Calu3 (cell line): ENCODE measurements at regions not wholly inside any gene's neighbourhood (a gene's known extent, or its start where the extent isn't known, plus 50 kb on each side); places are given as distances from the start of the nearest gene placed in this dataset.

Experiments used
- BruUV-seq: library from RNA; stranded (reverse); fragments of 400-500 nt; replicated peaks from 2 replicates; lab custom pipeline; 2021; lab: Mats Ljungman, UMichigan
- CTCF ChIA-PET: fragments of 300-600 bp; sonication (Branson Sonifier 250); formaldehyde crosslinking; loops from one replicate; lab custom pipeline; 2022; ENCODE audit warnings: antibody characterized with exemption; lab: Charles Lee
- DNase-seq: peaks from one replicate; pipeline ENCODE4 v3.0.0; 2022
- H3K27ac Mint-ChIP-seq: one replicate; pipeline ENCODE4 v1.8.0; 2022; ENCODE audit warnings: mixed read lengths; ENCODE audit not compliant: unreplicated experiment
- H3K27me3 Mint-ChIP-seq: one replicate; pipeline ENCODE4 v1.8.0; 2022; ENCODE audit warnings: mixed read lengths; ENCODE audit not compliant: unreplicated experiment
- H3K36me3 Mint-ChIP-seq: one replicate; pipeline ENCODE4 v1.8.0; 2022; ENCODE audit warnings: mild to moderate bottlenecking, moderate library complexity, mixed read lengths; ENCODE audit not compliant: insufficient read depth, unreplicated experiment
- H3K4me1 Mint-ChIP-seq: one replicate; pipeline ENCODE4 v1.8.0; 2022; ENCODE audit warnings: mild to moderate bottlenecking, low read depth, mixed read lengths; ENCODE audit not compliant: unreplicated experiment
- H3K4me3 Mint-ChIP-seq: one replicate; pipeline ENCODE4 v1.8.0; 2022; ENCODE audit warnings: mild to moderate bottlenecking, low read depth, moderate library complexity, mixed read lengths; ENCODE audit not compliant: unreplicated experiment
- H3K9me3 Mint-ChIP-seq: one replicate; pipeline ENCODE4 v1.8.0; 2022; ENCODE audit warnings: low read depth, mixed read lengths; ENCODE audit not compliant: unreplicated experiment
- intact Hi-C: fragments of 100-400 bp; cut with micrococcal nuclease; formaldehyde crosslinking; loops from one replicate; pipeline ENCODE4 v1.10.0; 2022; ENCODE audit not compliant: unreplicated experiment
- TF ChIP-seq, protein P1 (sequence below): fragments of 200-600 bp; IDR thresholded peaks from one replicate; pipeline ENCODE4 v1.8.0; 2022; ENCODE audit warnings: antibody characterized with exemption; ENCODE audit not compliant: unreplicated experiment

DNA sequence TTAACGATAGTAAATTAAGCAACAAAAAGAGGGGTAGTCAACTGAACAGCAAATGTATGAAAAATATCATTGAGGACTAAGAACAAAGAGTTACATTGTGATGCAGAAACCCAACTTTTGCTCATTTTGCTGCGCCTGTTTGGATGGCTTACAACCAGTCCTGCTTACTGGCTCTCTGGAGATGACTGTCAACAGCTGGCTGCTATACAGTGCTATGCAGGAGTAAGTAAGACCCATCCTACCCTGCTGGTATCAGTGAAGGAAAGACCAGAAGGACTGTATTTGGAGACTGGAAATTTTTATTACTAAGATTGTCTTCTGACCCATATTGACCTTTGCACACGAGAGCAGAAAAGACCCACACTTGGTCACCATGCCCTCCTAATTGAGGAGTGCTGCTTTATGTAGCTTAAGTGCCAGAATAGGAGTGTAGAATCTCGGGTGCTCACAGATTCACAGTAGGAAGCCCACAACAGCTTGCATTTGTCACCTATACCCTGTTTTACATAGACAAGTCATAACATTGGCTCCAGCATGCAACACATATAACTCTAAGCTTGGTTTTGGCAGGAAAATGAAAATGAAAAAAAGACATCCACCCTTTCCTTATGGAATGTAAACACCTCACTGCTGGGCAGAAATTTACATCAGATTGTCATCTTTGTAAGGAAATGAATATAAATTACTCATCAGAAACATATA is 1915.0 kb upstream of the CELF4 start:
- no peaks in the 10 kb centered on the region for H3K36me3 Mint-ChIP-seq
- no peaks in the 10 kb centered on the region for H3K4me1 Mint-ChIP-seq
- no peak overlapping the region for H3K27ac Mint-ChIP-seq
- TF ChIP-seq, protein P1, sequence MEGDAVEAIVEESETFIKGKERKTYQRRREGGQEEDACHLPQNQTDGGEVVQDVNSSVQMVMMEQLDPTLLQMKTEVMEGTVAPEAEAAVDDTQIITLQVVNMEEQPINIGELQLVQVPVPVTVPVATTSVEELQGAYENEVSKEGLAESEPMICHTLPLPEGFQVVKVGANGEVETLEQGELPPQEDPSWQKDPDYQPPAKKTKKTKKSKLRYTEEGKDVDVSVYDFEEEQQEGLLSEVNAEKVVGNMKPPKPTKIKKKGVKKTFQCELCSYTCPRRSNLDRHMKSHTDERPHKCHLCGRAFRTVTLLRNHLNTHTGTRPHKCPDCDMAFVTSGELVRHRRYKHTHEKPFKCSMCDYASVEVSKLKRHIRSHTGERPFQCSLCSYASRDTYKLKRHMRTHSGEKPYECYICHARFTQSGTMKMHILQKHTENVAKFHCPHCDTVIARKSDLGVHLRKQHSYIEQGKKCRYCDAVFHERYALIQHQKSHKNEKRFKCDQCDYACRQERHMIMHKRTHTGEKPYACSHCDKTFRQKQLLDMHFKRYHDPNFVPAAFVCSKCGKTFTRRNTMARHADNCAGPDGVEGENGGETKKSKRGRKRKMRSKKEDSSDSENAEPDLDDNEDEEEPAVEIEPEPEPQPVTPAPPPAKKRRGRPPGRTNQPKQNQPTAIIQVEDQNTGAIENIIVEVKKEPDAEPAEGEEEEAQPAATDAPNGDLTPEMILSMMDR, result no peak
- intact Hi-C loops, result no loop called here
- H3K4me3 Mint-ChIP-seq, result no peak overlapping the region
- no peak for DNase-seq
- CTCF ChIA-PET, result no interaction called here
- no peaks in the 10 kb centered on the region for H3K27me3 Mint-ChIP-seq
- H3K9me3 Mint-ChIP-seq, result no peaks in the 10 kb centered on the region
- no TSS peak for BruUV-seq

GRCh38 chr18:39464006-39464405 is 1898.4 kb upstream of the CELF4 start:
- intact Hi-C loops, result no loop called here
- TF ChIP-seq, protein P1, result no peak

DNA sequence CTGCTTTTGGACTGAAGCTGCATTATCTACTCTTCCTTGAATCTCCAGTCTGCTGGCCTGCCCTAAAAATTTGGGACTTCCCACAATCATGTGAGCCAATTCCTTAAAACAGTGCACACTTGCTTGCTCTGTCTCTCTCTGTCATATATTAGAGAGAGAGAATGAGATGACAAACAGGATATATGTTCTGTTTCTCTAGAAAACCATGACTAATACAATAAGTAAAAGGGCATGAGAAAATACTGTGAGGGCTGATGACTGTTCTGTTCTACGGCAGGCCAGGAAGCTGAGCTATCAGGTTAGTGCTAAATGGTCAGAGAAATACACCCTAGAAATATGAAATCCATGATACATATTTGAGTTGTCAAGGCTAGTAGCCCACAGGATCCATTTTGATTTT is 1896.8 kb upstream of the CELF4 start:
- CTCF ChIA-PET, result no interaction called here
- TF ChIP-seq, protein P1, result no peak
- no peaks in the 10 kb centered on the region for H3K27me3 Mint-ChIP-seq
- peaks cover 4% of the 10 kb centered on the region for H3K9me3 Mint-ChIP-seq
- BruUV-seq, result no TSS peak
- H3K4me3 Mint-ChIP-seq, result no peak overlapping the region
- intact Hi-C loops, result no loop called here
- no peaks in the 10 kb centered on the region for H3K4me1 Mint-ChIP-seq
- H3K27ac Mint-ChIP-seq, result no peak overlapping the region
- no peak for DNase-seq
- H3K36me3 Mint-ChIP-seq, result no peaks in the 10 kb centered on the region

More at GRCh38 chr18:39464006-39464405, 1898.4 kb upstream of the CELF4 start:
- H3K4me3 Mint-ChIP-seq, result no peak overlapping the region
- H3K4me1 Mint-ChIP-seq, result no peaks in the 10 kb centered on the region
- H3K9me3 Mint-ChIP-seq, result no peaks in the 10 kb centered on the region
- no peak overlapping the region for H3K27ac Mint-ChIP-seq
- no TSS peak for BruUV-seq
- no peak for DNase-seq
- H3K27me3 Mint-ChIP-seq, result no peaks in the 10 kb centered on the region
- H3K36me3 Mint-ChIP-seq, result no peaks in the 10 kb centered on the region
- CTCF ChIA-PET, result no interaction called here

DNA sequence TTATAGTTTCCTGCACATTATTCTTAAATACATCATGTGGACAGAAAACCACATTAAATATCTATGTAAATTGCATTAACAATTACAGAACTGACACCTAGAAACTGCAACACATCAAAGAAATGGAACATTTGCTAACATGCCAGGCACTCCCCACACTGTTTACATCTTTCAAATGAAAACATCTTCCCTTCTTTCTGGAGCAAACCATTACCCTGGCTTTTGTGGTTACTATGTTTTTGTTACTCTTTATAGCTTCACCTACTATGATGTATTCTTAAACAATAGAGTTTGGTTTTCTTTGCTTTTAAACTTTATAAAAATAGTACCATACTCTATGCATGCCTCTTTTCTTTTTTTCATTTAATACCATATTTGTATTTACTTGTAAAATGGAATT is 1894.5 kb upstream of the CELF4 start:
- no peak for DNase-seq
- CTCF ChIA-PET, result no interaction called here
- TF ChIP-seq, protein P1, result no peak
- no TSS peak for BruUV-seq
- Mint-ChIP-seq H3K27me3 (no peaks in the 10 kb centered on the region), H3K9me3 (peaks cover 4% of the 10 kb centered on the region), H3K4me3 (no peak overlapping the region), H3K4me1 (peaks cover 20% of the 10 kb centered on the region), H3K27ac (no peak overlapping the region), H3K36me3 (no peaks in the 10 kb centered on the region)
- intact Hi-C loops, result no loop called here
